GM13977 (cell line): ENCODE measurements at regions not wholly inside any gene's neighbourhood (a gene's known extent, or its start where the extent isn't known, plus 50 kb on each side); places are given as distances from the start of the nearest gene placed in this dataset.

Source experiments
- DNase-seq: peaks from one replicate; pipeline ENCODE4 v3.0.0; 2012; ENCODE audit warnings: low spot score
- in situ Hi-C: fragments of 300-500 bp; cut with MboI; formaldehyde crosslinking; loops from one replicate; pipeline ENCODE4 v1.12.0; 2022; ENCODE audit warnings: low sequenced_read_pairs, low pct_unique_long_range_greater_than_20kb, mixed read lengths, inconsistent platforms; ENCODE audit not compliant: unreplicated experiment
- TF ChIP-seq, protein P1 (sequence below): IDR thresholded peaks from 2 replicates; pipeline ENCODE4 v1.5.1; 2012; ENCODE audit warnings: mild to moderate bottlenecking, control low read depth; ENCODE audit not compliant: insufficient read depth; ENCODE audit errors: extremely low read depth, missing control alignments

DNA sequence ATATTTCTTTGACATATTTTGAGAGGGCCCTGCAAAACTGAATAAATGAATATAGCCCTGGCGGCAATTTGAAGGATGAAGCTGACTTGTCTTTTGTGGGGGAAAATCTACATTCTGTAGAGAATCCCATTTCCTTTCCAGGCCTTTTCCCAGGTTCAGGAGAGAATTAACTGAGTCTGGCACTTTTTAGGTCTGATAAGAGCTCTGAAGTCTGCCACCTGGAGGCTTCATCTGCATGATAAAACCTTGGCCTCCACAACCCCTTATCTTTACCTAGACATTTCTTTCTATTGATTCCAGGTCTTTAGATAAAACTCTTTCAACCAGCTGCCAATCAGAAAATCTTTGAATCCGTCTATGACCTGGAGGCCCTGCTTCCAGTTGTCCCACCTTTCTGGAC lies 299.4 kb downstream of the ETNK1 start:
- in situ Hi-C loops, result no loop called here
- TF ChIP-seq, protein P1, sequence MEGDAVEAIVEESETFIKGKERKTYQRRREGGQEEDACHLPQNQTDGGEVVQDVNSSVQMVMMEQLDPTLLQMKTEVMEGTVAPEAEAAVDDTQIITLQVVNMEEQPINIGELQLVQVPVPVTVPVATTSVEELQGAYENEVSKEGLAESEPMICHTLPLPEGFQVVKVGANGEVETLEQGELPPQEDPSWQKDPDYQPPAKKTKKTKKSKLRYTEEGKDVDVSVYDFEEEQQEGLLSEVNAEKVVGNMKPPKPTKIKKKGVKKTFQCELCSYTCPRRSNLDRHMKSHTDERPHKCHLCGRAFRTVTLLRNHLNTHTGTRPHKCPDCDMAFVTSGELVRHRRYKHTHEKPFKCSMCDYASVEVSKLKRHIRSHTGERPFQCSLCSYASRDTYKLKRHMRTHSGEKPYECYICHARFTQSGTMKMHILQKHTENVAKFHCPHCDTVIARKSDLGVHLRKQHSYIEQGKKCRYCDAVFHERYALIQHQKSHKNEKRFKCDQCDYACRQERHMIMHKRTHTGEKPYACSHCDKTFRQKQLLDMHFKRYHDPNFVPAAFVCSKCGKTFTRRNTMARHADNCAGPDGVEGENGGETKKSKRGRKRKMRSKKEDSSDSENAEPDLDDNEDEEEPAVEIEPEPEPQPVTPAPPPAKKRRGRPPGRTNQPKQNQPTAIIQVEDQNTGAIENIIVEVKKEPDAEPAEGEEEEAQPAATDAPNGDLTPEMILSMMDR, result no peak

DNA sequence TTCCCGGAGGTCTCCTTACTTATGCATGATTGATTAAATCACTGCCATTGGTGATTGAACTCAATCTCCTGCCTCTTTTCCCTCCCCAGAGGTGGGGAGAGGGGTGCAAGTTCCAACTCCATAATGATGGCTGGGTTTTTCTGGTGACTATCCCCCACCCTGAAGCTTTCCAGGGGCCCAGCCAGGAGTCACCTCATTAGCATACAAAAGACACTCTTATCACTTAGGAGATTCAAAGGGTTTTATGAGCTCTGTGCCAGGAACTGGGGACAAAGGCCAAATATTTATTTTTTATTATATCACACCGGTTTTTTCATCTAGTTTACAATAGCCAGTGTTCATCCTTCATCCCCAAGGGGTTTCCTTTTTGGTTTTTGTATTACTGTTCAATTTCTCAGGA lies 300.7 kb downstream of the ETNK1 start:
- no peak for DNase-seq
- TF ChIP-seq, protein P1, result no peak
- in situ Hi-C loops, result no loop called here

More for the DNA sequence above, 299.4 kb downstream of the ETNK1 start:
- DNase-seq, result no peak

DNA sequence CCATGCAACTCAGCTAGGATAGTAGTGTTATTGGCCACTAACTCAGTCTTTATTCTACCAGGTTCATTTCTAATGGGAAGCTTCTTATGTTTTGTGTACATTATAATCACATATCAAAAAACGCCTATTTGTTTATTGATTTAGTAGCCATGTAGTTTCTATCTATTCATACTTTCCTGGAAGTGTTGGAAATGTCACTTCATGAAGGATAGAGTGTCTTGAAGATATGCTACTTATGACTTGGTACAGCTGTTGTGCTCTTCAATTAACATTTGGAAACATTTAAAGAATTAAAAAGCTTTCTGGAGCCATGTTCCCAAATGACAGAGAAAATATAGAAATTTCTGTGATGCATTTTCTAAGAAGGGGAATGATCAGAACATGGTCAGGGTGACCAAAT lies 307.5 kb downstream of the ETNK1 start:
- no peak for DNase-seq
- in situ Hi-C loops, result no loop called here
- TF ChIP-seq, protein P1, result no peak

DNA sequence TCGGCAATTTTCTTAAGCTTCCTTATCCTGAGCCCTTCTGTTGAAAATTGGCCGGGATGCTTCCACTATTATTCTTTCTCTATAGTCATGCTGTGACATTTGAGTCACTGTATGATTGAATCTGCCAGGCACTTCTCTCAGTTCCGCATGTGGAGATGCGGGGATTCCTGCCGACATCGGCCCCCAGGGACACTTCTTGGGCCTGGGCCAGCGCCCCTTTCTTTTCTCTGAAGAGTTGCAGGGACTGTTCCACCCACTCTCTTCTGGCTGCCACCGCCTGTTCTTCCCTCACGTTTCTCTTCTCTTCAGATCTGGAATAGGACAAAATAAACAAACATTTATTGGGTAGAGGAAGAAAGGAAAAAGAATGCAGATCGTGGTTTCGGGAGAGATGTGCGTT lies 310.1 kb downstream of the ETNK1 start:
- no peak for DNase-seq
- in situ Hi-C loops, result no loop called here
- TF ChIP-seq, protein P1, result no peak

DNA sequence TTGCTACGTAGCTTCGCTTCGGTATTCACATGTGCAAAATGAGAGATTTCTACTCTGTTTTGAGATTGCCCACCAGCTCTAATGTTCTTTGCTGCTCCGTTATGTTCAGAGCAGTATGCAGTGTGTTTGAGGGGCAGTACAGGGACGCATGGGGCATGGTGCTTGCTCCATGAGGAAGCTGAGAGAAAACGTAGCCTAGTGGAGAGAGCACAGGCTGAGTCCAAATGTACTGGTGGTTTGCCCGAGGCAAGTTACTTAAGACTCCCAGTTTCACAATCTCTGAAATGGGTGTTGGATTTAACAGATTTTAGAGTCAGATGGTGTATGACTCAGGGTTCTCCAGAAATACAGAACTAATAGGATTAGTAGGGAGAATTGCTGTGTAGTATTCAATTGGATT lies 310.5 kb downstream of the ETNK1 start:
- TF ChIP-seq, protein P1, result no peak
- in situ Hi-C loops, result no loop called here
- no peak for DNase-seq

DNA sequence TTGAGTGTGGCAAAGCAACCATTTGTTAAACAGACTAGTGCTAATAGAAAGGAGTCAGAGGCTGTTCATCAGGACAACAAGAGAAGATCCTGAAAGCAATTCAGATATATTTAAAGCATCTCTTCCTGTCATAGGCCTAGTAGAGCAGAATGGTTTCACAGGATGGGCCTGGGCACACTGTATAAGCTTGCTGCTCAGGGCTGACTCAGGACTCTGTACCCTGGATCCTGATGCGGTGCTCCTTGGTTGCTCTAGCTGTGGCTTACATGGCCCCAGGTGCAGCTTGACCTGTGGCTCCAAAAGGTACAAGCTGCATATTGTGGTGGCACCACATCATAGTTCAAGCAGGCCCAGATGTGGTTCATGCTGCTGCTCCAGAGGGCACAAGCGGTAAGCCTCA lies 313.4 kb downstream of the ETNK1 start:
- no peak for DNase-seq
- in situ Hi-C loops, result no loop called here
- TF ChIP-seq, protein P1, result no peak

DNA sequence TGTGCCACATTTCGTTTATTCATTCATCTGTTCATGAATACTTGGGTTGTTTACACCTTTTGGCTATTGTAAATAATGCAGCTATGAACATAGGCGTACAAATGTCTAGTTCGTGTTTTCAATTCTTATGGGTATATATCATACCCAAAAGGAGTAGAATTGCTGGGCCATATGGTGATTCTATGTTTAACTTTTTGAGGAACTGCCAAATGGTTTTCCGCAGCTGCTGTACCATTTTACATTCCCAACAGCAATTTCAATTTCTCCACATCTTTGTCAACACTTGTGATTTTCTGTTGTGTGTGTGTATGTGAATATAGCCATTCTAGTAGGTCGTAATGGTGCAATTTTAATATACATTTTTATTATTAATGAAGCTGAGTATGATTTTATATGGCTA lies 326.2 kb downstream of the ETNK1 start:
- TF ChIP-seq, protein P1, result no peak
- no peak for DNase-seq
- in situ Hi-C loops, result no loop called here
